ENCODE measurements at regions not wholly inside any gene's neighbourhood (a gene's known extent, or its start where the extent isn't known, plus 50 kb on each side); places are given as distances from the start of the nearest gene placed in this dataset.
"Not testable (repeated sequence)": the region's sequence is repeated elsewhere in the genome, so short reads cannot be mapped to it uniquely, and the experiment has no call there.

DNA sequence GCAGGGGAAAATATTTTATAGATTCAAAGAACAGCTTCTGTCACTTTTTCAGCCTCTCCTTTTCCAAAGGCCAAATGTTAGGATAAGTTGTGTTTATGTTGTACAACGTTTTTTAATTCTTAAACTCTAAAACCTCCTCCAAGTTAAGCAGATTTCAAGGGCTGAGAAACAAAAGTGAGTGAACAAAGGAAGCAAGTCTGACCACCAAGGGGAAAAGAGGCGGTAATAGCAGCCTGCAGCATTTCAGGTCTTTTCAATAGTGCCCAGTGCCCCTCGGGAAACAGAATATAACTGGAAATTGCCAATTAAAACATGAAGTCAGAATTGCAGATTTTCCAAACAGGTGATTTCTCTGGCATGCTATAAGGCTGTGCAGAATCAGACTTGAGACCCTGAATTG is 510.0 kb upstream of the HTR2C start:
- Mint-ChIP-seq H3K27ac (ENCODE audit: unreplicated experiment) (no peak overlapping the region), H3K4me1 (peaks cover 7% of the 10 kb centered on the region)

DNA sequence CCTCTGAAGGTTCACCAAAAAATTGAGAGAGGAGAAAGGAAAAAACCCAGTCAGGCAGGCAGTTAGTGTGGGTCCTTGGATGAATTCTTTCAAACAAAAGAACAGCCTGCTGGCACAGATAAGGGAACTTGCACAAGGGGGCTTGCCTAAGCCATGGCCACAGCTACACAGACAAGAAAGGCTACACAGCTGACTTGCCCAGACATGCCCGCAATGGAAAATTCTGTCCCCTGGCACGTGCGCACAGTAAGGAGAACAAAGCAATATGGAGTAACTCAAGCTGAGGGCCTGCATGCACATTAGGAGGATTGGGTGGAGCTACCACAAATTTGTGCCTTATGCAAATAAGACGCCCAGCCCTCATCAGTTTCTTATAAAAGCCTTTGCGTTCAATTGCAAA is 512.5 kb upstream of the HTR2C start:
- Mint-ChIP-seq H3K9me3 (no peaks in the 10 kb centered on the region), H3K36me3 (ENCODE audit: low read depth) (no peaks in the 10 kb centered on the region), H3K4me1 (peaks cover 7% of the 10 kb centered on the region), H3K4me3 (no peak overlapping the region), H3K27me3 (ENCODE audit: low read depth) (no peaks in the 10 kb centered on the region), H3K27ac (ENCODE audit: unreplicated experiment) (no peak overlapping the region)
- TF ChIP-seq, protein P1, sequence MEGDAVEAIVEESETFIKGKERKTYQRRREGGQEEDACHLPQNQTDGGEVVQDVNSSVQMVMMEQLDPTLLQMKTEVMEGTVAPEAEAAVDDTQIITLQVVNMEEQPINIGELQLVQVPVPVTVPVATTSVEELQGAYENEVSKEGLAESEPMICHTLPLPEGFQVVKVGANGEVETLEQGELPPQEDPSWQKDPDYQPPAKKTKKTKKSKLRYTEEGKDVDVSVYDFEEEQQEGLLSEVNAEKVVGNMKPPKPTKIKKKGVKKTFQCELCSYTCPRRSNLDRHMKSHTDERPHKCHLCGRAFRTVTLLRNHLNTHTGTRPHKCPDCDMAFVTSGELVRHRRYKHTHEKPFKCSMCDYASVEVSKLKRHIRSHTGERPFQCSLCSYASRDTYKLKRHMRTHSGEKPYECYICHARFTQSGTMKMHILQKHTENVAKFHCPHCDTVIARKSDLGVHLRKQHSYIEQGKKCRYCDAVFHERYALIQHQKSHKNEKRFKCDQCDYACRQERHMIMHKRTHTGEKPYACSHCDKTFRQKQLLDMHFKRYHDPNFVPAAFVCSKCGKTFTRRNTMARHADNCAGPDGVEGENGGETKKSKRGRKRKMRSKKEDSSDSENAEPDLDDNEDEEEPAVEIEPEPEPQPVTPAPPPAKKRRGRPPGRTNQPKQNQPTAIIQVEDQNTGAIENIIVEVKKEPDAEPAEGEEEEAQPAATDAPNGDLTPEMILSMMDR (conservative IDR thresholded peaks at IDR 0.05), result no peak
- no peak for DNase-seq (ENCODE audit: low read depth, low spot score)

More for the DNA sequence above, 510.0 kb upstream of the HTR2C start:
- no peak overlapping the region for H3K4me3 Mint-ChIP-seq
- no peaks in the 10 kb centered on the region for H3K27me3 Mint-ChIP-seq (ENCODE audit: low read depth)
- H3K9me3 Mint-ChIP-seq, result no peaks in the 10 kb centered on the region
- no peak for DNase-seq (ENCODE audit: low read depth, low spot score)
- TF ChIP-seq, protein P1 (conservative IDR thresholded peaks at IDR 0.05), result no peak
- H3K36me3 Mint-ChIP-seq (ENCODE audit: low read depth), result no peaks in the 10 kb centered on the region

DNA sequence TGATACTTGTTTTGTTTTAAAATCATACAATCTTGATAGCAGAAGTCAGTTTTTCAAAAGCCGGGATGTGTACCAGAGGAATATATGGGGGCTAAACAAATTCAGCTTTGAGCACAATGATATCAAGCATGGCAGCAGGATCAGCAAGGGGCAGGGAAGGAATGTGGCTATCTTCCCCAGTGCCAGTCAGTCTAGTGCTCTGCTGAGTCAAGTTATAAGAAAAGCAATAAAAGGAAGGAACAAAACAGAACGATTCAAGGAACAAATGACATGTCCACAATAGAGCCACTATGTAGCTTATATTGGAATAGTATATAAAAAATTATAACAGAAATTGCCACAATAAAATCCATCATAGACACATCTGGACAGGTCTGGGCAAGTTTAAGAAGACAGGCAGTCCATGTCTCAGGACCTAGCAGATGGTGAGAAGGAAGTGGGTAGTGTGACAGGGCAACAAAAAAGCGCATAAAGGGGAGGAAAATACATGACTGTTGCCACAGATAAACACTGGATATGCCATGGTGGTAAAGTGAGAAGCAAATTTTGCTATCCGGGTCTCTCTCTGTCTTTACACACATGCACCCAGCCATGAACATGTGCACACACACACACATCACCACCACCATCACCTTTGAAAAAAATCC is 518.2 kb upstream of the HTR2C start:
- Mint-ChIP-seq H3K4me1 (no peaks in the 10 kb centered on the region), H3K9me3 (no peaks in the 10 kb centered on the region), H3K27ac (ENCODE audit: unreplicated experiment) (peak overlapping the region; percentile 86), H3K27me3 (ENCODE audit: low read depth) (no peaks in the 10 kb centered on the region), H3K36me3 (ENCODE audit: low read depth) (no peaks in the 10 kb centered on the region), H3K4me3 (no peak overlapping the region)
- DNase-seq (ENCODE audit: low read depth, low spot score), result no peak
- TF ChIP-seq, protein P1 (conservative IDR thresholded peaks at IDR 0.05), result no peak

DNA sequence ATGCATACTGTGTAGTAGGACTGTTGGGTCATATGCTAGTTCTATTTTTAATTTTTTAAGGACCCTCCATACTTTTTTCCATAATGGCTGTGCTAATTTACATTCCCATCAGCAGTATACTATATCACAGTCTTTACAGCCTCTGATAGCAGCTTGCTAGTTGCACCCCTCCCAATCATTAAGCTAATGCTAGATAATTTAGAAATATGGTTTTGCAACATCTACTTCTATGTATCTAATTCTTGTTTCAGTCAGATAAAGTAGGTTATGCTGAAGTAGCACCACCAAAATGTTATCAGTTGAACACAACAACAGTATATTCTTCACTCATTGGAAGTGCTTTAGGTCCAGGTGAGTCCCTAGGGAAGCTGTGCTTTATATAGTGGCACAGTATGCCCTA is 522.7 kb upstream of the HTR2C start:
- Mint-ChIP-seq H3K9me3 (peaks cover 2% of the 10 kb centered on the region), H3K36me3 (ENCODE audit: low read depth) (no peaks in the 10 kb centered on the region), H3K27me3 (ENCODE audit: low read depth) (no peaks in the 10 kb centered on the region)

DNA sequence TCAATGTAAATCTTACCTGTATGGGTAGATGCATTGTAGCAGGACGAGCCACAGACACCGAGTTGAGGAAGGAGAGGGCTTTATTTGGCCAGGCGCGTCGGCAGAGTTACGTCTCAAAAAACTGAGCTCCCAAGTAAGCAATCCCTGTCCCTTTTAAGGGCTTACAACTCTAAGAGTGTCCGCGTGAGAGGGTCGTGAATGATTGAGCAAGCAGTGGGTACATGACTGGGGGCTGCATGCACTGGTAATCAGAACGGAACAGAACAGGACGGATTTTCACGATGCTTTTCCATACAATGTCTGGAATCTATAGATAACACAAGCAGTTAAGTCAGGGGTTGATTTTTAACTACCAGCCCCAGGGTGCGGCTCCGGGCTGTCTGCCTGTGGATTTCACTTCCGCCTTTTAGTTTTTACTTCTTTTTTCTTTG is 524.9 kb upstream of the HTR2C start:
- H3K4me1 Mint-ChIP-seq, result no peaks in the 10 kb centered on the region
- TF ChIP-seq, protein P1 (conservative IDR thresholded peaks at IDR 0.05), result no peak
- H3K27ac Mint-ChIP-seq (ENCODE audit: unreplicated experiment), result no peak overlapping the region
- DNase-seq (ENCODE audit: low read depth, low spot score), result no peak
- no peaks in the 10 kb centered on the region for H3K27me3 Mint-ChIP-seq (ENCODE audit: low read depth)
- no peaks in the 10 kb centered on the region for H3K36me3 Mint-ChIP-seq (ENCODE audit: low read depth)
- no peak overlapping the region for H3K4me3 Mint-ChIP-seq
- H3K9me3 Mint-ChIP-seq, result peaks cover 2% of the 10 kb centered on the region

More for the DNA sequence above, 522.7 kb upstream of the HTR2C start:
- Mint-ChIP-seq H3K4me3 (no peak overlapping the region), H3K4me1 (no peaks in the 10 kb centered on the region), H3K27ac (ENCODE audit: unreplicated experiment) (no peak overlapping the region)
- no peak for DNase-seq (ENCODE audit: low read depth, low spot score)
- TF ChIP-seq, protein P1 (conservative IDR thresholded peaks at IDR 0.05), result no peak

DNA sequence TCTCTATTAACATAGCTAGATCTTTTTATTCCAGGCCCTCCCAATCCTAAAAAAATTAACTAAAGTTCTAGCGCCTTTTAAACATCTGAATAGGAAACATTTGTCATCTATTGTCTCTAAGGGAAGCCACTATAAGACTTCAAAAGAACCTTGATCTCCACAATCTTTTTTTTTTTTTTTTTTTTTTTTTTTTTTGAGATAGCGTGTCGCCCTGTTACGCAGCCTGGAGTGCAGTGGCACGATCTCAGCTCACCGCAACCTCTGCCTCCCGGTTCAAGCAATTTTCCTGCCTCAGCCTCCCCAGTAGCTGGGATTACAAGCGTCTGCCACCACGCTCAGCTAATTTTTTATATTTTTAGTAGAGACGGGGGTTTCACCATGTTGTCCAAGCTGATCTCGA is 526.5 kb upstream of the HTR2C start:
- not testable (repeated sequence) for H3K27me3 Mint-ChIP-seq (ENCODE audit: low read depth); DNase-seq (ENCODE audit: low read depth, low spot score); H3K27ac Mint-ChIP-seq (ENCODE audit: unreplicated experiment); H3K4me3 Mint-ChIP-seq; H3K36me3 Mint-ChIP-seq (ENCODE audit: low read depth); H3K4me1 Mint-ChIP-seq; H3K9me3 Mint-ChIP-seq

Data from neural crest cell (in vitro differentiated cells).